CD4-positive, alpha-beta T cell (primary cell): ENCODE measurements at regions not wholly inside any gene's neighbourhood (a gene's known extent, or its start where the extent isn't known, plus 50 kb on each side); places are given as distances from the start of the nearest gene placed in this dataset.

Experiments
- ATAC-seq: fragments of 200-7000 bp; cut with Tn5 transposase; one replicate; pipeline ENCODE4 v1.10.0; 2022; ENCODE audit warnings: mild to moderate bottlenecking; ENCODE audit not compliant: poor library complexity
- CTCF ChIA-PET: fragments of 350-600 bp; sonication (Branson Sonifier 250); formaldehyde crosslinking; loops from one replicate; lab custom pipeline; 2021; ENCODE audit warnings: antibody characterized with exemption, inconsistent platforms; lab: Charles Lee
- POLR2A ChIA-PET: fragments of 350-600 bp; sonication (Branson Sonifier 250); formaldehyde crosslinking; loops from one replicate; lab custom pipeline; 2021; ENCODE audit warnings: antibody characterized with exemption, inconsistent platforms; lab: Charles Lee
- DNase-seq, 14 experiments: peaks; one replicate each; pipeline ENCODE4 v3.0.0-alpha.2; 2013 to 2020; ENCODE audit warnings: mixed read lengths in 2 of 14
- H3K27ac ChIP-seq, 2 donors: one replicate each; pipeline versions ENCODE4 v1.5.1 to v1.7.0; 2013; ENCODE audit warnings: low read length in 2 of 2, low read depth in 1 of 2, mild to moderate bottlenecking in 1 of 2
- H3K27me3 ChIP-seq, 2 experiments: 1 replicate in 1 of 2; 2 replicates in 1 of 2; pipeline versions ENCODE4 v1.6.1 to v1.7.0; 2013; ENCODE audit warnings: low read length in 2 of 2, control low read depth in 1 of 2, mild to moderate bottlenecking in 1 of 2, moderate library complexity in 1 of 2; ENCODE audit not compliant: insufficient read depth in 2 of 2, control insufficient read depth in 1 of 2
- H3K36me3 ChIP-seq: one replicate; pipeline ENCODE4 v1.6.1; 2013; ENCODE audit warnings: low read length, control low read depth; ENCODE audit not compliant: insufficient read depth
- H3K4me1 ChIP-seq: one replicate; pipeline ENCODE4 v1.6.1; 2013; ENCODE audit warnings: low read length, control low read depth; ENCODE audit not compliant: insufficient read depth
- H3K4me3 ChIP-seq: one replicate; pipeline ENCODE4 v1.5.1; 2013; ENCODE audit warnings: mild to moderate bottlenecking, low read length, moderate library complexity
- H3K9me3 ChIP-seq, 2 experiments: 1 replicate in 1 of 2; 2 replicates in 1 of 2; pipeline versions ENCODE4 v1.6.1 to v1.7.0; 2013; ENCODE audit warnings: low read length in 2 of 2, mild to moderate bottlenecking in 2 of 2, control low read depth in 1 of 2, moderate library complexity in 1 of 2; ENCODE audit not compliant: control insufficient read depth in 1 of 2, insufficient read depth in 1 of 2
- H3K27ac Mint-ChIP-seq: one replicate; pipeline ENCODE4 v1.8.0; 2020; ENCODE audit warnings: mixed read lengths
- H3K27me3 Mint-ChIP-seq: one replicate; pipeline ENCODE4 v1.8.0; 2021; ENCODE audit warnings: mixed read lengths
- H3K36me3 Mint-ChIP-seq: one replicate; pipeline ENCODE4 v1.8.0; 2021; ENCODE audit warnings: low read depth, mixed read lengths
- H3K4me1 Mint-ChIP-seq: one replicate; pipeline ENCODE4 v1.8.0; 2021; ENCODE audit warnings: low read depth, mixed read lengths
- H3K4me3 Mint-ChIP-seq: one replicate; pipeline ENCODE4 v1.8.0; 2020; ENCODE audit warnings: mild to moderate bottlenecking, mixed read lengths
- H3K9me3 Mint-ChIP-seq: one replicate; pipeline ENCODE4 v1.8.0; 2020; ENCODE audit warnings: mixed read lengths
- intact Hi-C, 2 experiments: fragments of 100-400 bp; cut with DNase I in 1 of 2; cut with micrococcal nuclease in 1 of 2; formaldehyde crosslinking; loops; one replicate each; pipeline versions ENCODE4 v1.15.1 to v1.9.0; 2023 to 2025; cut with DNase I, micrococcal nuclease
- TF ChIP-seq, protein P1 (sequence below): fragments of 200-600 bp; IDR thresholded peaks from one replicate; pipeline ENCODE4 v1.8.0; 2022; ENCODE audit warnings: antibody characterized with exemption, mild to moderate bottlenecking

DNA sequence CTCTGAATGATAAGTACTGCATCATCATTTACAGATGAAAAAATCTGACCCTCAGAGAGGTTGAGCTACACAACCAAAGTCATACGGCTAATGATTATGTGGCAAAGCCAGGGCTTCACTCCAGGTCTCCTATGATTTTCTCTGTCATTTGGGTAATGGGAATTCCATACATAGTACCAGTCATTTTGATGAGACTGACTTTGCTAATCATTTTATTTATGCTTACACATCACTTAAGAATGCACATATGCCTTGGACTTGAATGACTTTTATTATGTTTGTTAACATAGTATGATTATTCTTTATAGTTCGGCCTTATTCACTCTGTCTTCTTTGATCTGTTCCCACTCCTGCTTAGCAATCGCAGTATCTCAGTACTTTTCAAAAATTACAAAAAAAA, 255.1 kb upstream of the GPRIN3 start:
- ChIA-PET POLR2A (no interaction called here), CTCF (no interaction called here)
- H3K27me3 ChIP-seq, result no peaks in the 10 kb centered on the region
- no peak overlapping the region for H3K27ac ChIP-seq
- no peak overlapping the region for H3K27ac Mint-ChIP-seq
- DNase-seq (no peak), ATAC-seq (no peak)
- no peak overlapping the region for H3K4me3 ChIP-seq
- H3K9me3 Mint-ChIP-seq, result no peaks in the 10 kb centered on the region
- intact Hi-C loops, result no loop called here
- TF ChIP-seq, protein P1, sequence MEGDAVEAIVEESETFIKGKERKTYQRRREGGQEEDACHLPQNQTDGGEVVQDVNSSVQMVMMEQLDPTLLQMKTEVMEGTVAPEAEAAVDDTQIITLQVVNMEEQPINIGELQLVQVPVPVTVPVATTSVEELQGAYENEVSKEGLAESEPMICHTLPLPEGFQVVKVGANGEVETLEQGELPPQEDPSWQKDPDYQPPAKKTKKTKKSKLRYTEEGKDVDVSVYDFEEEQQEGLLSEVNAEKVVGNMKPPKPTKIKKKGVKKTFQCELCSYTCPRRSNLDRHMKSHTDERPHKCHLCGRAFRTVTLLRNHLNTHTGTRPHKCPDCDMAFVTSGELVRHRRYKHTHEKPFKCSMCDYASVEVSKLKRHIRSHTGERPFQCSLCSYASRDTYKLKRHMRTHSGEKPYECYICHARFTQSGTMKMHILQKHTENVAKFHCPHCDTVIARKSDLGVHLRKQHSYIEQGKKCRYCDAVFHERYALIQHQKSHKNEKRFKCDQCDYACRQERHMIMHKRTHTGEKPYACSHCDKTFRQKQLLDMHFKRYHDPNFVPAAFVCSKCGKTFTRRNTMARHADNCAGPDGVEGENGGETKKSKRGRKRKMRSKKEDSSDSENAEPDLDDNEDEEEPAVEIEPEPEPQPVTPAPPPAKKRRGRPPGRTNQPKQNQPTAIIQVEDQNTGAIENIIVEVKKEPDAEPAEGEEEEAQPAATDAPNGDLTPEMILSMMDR, result no peak
- H3K27me3 Mint-ChIP-seq, result peaks cover 5% of the 10 kb centered on the region
- no peak overlapping the region for H3K4me3 Mint-ChIP-seq
- H3K36me3 ChIP-seq, result no peaks in the 10 kb centered on the region
- no peaks in the 10 kb centered on the region for H3K9me3 ChIP-seq
- H3K4me1 ChIP-seq, result no peaks in the 10 kb centered on the region
- no peaks in the 10 kb centered on the region for H3K4me1 Mint-ChIP-seq
- H3K36me3 Mint-ChIP-seq, result no peaks in the 10 kb centered on the region

DNA sequence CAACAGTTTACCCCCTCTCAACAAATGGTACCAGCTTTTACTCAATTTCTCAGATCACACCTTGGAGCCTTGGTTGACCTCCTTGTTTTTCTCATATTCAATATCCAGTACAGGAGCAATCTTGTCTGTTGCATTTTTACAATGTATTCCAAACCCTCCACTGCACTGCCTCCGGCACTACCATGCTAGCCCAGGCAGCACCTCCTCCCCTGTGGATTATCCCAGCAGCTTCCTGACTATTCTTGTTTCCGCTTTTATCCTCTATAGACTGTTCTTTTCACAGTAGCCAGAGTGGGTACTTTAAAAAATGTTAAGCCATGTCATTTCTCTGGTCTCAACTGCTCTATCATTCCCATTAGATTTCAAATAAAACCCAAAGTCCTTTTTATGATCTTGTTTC, 253.4 kb upstream of the GPRIN3 start:
- no peaks in the 10 kb centered on the region for H3K27me3 ChIP-seq
- no peak overlapping the region for H3K27ac Mint-ChIP-seq
- H3K36me3 ChIP-seq, result no peaks in the 10 kb centered on the region
- no peaks in the 10 kb centered on the region for H3K4me1 ChIP-seq
- H3K4me3 Mint-ChIP-seq, result no peak overlapping the region
- DNase-seq, result no peak
- no peak for ATAC-seq
- TF ChIP-seq, protein P1, result no peak
- no peaks in the 10 kb centered on the region for H3K27me3 Mint-ChIP-seq
- ChIA-PET POLR2A (no interaction called here), CTCF (no interaction called here)
- H3K4me1 Mint-ChIP-seq, result no peaks in the 10 kb centered on the region
- no peaks in the 10 kb centered on the region for H3K9me3 Mint-ChIP-seq
- H3K9me3 ChIP-seq, result no peaks in the 10 kb centered on the region
- no peak overlapping the region for H3K27ac ChIP-seq
- no peak overlapping the region for H3K4me3 ChIP-seq
- H3K36me3 Mint-ChIP-seq, result no peaks in the 10 kb centered on the region
- intact Hi-C loops, result no loop called here

DNA sequence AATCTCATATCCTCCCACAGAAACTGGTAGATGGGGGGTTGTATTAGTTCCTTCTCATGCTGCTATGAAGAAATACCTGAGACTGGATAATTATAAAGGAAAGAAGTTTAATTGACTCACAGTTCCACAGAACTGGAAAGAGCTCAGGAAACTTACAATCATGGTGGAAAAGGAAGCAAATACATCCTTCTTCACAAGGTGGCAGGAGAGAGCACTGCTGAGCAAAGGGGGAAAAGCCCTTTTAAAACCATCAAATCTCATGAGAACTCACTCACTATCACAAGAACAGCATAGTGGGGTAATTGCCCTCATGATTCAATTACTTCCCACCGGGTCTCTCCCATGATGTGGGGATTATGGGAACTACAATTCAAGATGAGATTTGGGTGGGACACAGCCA, 250.5 kb upstream of the GPRIN3 start:
- Mint-ChIP-seq H3K27ac (no peak overlapping the region), H3K36me3 (no peaks in the 10 kb centered on the region), H3K9me3 (no peaks in the 10 kb centered on the region), H3K4me1 (no peaks in the 10 kb centered on the region), H3K4me3 (no peak overlapping the region), H3K27me3 (no peaks in the 10 kb centered on the region)
- H3K4me3 ChIP-seq, result no peak overlapping the region
- DNase-seq, result peak in 2 of 14 experiments; percentile 3 to 10
- CTCF ChIA-PET, result no interaction called here
- no peaks in the 10 kb centered on the region for H3K27me3 ChIP-seq
- H3K27ac ChIP-seq, result no peak overlapping the region
- POLR2A ChIA-PET, result no interaction called here
- H3K36me3 ChIP-seq, result no peaks in the 10 kb centered on the region
- intact Hi-C loops, result no loop called here
- TF ChIP-seq, protein P1, result no peak
- no peaks in the 10 kb centered on the region for H3K4me1 ChIP-seq
- no peaks in the 10 kb centered on the region for H3K9me3 ChIP-seq
- ATAC-seq, result no peak
